GM23338 (cell line): ENCODE measurements at regions not wholly inside any gene's neighbourhood (a gene's known extent, or its start where the extent isn't known, plus 50 kb on each side); places are given as distances from the start of the nearest gene placed in this dataset.

Experiments used
- ATAC-seq: fragments of 200-7000 bp; cut with Tn5 transposase; 3 replicates; pipeline ENCODE4 v1.9.1; 2020
- DNase-seq: peaks from one replicate; pipeline ENCODE4 v3.0.0-alpha.2; 2015; ENCODE audit warnings: low spot score
- H2AFZ ChIP-seq: fragments of 200-600 bp; sonication (generic); 2 replicates; pipeline ENCODE4 v1.8.0; 2016; ENCODE audit warnings: antibody characterized with exemption, mild to moderate bottlenecking, moderate library complexity
- H3F3A ChIP-seq: fragments of 200-600 bp; sonication (generic); replicated peaks from 2 replicates; pipeline ENCODE4 v1.8.0; 2017; ENCODE audit warnings: antibody characterized with exemption, mixed run types, low read depth
- H3K27ac ChIP-seq: fragments of 200-600 bp; sonication (generic); 2 replicates; pipeline ENCODE4 v1.6.1; 2016; ENCODE audit warnings: low read depth
- H3K27me3 ChIP-seq: fragments of 200-600 bp; sonication (generic); 2 replicates; pipeline ENCODE4 v1.8.0; 2016; ENCODE audit warnings: mild to moderate bottlenecking, mixed run types, moderate library complexity; ENCODE audit not compliant: insufficient read depth
- H3K36me3 ChIP-seq: fragments of 200-600 bp; sonication (generic); 2 replicates; pipeline ENCODE4 v1.8.0; 2016; ENCODE audit warnings: mild to moderate bottlenecking; ENCODE audit not compliant: insufficient read depth
- H3K4me1 ChIP-seq: fragments of 200-600 bp; sonication (generic); 2 replicates; pipeline ENCODE4 v1.8.0; 2016; ENCODE audit warnings: mild to moderate bottlenecking, moderate library complexity; ENCODE audit not compliant: insufficient read depth
- H3K4me2 ChIP-seq: fragments of 200-600 bp; sonication (generic); 2 replicates; pipeline ENCODE4 v1.7.1; 2017; ENCODE audit warnings: mixed run types
- H3K4me3 ChIP-seq: fragments of 200-600 bp; sonication (generic); 2 replicates; pipeline ENCODE4 v1.6.1; 2016; ENCODE audit warnings: mixed run types
- H3K79me2 ChIP-seq: fragments of 200-600 bp; sonication (generic); replicated peaks from 2 replicates; pipeline ENCODE4 v1.8.0; 2017; ENCODE audit warnings: mild to moderate bottlenecking; ENCODE audit not compliant: insufficient read depth
- H3K9me2 ChIP-seq: fragments of 200-600 bp; sonication (generic); 2 replicates; pipeline ENCODE4 v1.8.0; 2017; ENCODE audit not compliant: insufficient read depth
- H4K20me1 ChIP-seq: fragments of 200-600 bp; sonication (generic); replicated peaks from 2 replicates; pipeline ENCODE4 v1.8.0; 2017; ENCODE audit warnings: mild to moderate bottlenecking; ENCODE audit not compliant: insufficient read depth
- H3K27ac Mint-ChIP-seq: 2 replicates; pipeline ENCODE4 v1.8.0; 2020; ENCODE audit warnings: inconsistent platforms, mild to moderate bottlenecking, moderate library complexity, mixed read lengths
- H3K27me3 Mint-ChIP-seq: 3 replicates; pipeline ENCODE4 v1.8.0; 2022; ENCODE audit warnings: low read depth, mild to moderate bottlenecking, moderate library complexity, mixed read lengths, inconsistent platforms; ENCODE audit not compliant: insufficient read depth, poor library complexity
- H3K36me3 Mint-ChIP-seq: 3 replicates; pipeline ENCODE4 v1.8.0; 2021; ENCODE audit warnings: low read depth, mild to moderate bottlenecking, inconsistent platforms, moderate library complexity, mixed read lengths
- H3K4me1 Mint-ChIP-seq: 3 replicates; pipeline ENCODE4 v1.8.0; 2020; ENCODE audit warnings: mild to moderate bottlenecking, inconsistent platforms, mixed read lengths
- H3K4me3 Mint-ChIP-seq: 3 replicates; pipeline ENCODE4 v1.8.0; 2021; ENCODE audit warnings: moderate library complexity, mild to moderate bottlenecking, inconsistent platforms, mixed read lengths
- H3K9me3 Mint-ChIP-seq: 3 replicates; pipeline ENCODE4 v1.8.0; 2020; ENCODE audit warnings: moderate library complexity, mild to moderate bottlenecking, inconsistent platforms, mixed read lengths
- CREB1 ChIP-seq: fragments of 250-450 bp; sonication (Bioruptor Pico); IDR thresholded peaks from 2 replicates; pipeline ENCODE4 v1.5.0; 2020; ENCODE audit warnings: low read depth, mild to moderate bottlenecking, moderate library complexity
- CTCF ChIP-seq, 2 experiments: fragments of 200-600 bp in 1 of 2; sonication (generic) in 1 of 2; conservative IDR thresholded peaks; 2 replicates each; pipeline versions ENCODE4 v1.5.1 to v1.6.1; 2016 to 2017; ENCODE audit warnings: antibody characterized with exemption in 2 of 2, low read depth in 2 of 2, mild to moderate bottlenecking in 2 of 2, moderate library complexity in 1 of 2
- ETS1 ChIP-seq: IDR thresholded peaks from 2 replicates; pipeline ENCODE4 v1.6.1; 2016; ENCODE audit warnings: antibody characterized with exemption
- EZH2 ChIP-seq: fragments of 200-600 bp; sonication (generic); IDR thresholded peaks from one replicate; pipeline ENCODE4 v1.8.0; 2017; ENCODE audit warnings: antibody characterized with exemption, mild to moderate bottlenecking, low read depth; ENCODE audit not compliant: unreplicated experiment
- EZH2phosphoT487 ChIP-seq: fragments of 200-600 bp; sonication (generic); IDR thresholded peaks from one replicate; pipeline ENCODE4 v1.8.1; 2018; ENCODE audit warnings: antibody characterized with exemption; ENCODE audit not compliant: unreplicated experiment
- JUNB ChIP-seq: IDR thresholded peaks from one replicate; pipeline ENCODE4 v1.6.1; 2016; ENCODE audit warnings: antibody characterized with exemption; ENCODE audit not compliant: unreplicated experiment
- NANOG ChIP-seq: IDR thresholded peaks from 2 replicates; pipeline ENCODE4 v1.6.1; 2016; ENCODE audit warnings: antibody characterized with exemption, borderline replicate concordance
- POLR2AphosphoS5 ChIP-seq: IDR thresholded peaks from 2 replicates; pipeline ENCODE4 v1.6.1; 2016; ENCODE audit warnings: antibody characterized with exemption, low read depth
- REST ChIP-seq: IDR thresholded peaks from one replicate; pipeline ENCODE4 v1.6.1; 2018; ENCODE audit warnings: antibody characterized with exemption; ENCODE audit not compliant: unreplicated experiment
- STAT1 ChIP-seq: IDR thresholded peaks from one replicate; pipeline ENCODE4 v1.6.1; 2016; ENCODE audit warnings: antibody characterized with exemption; ENCODE audit not compliant: unreplicated experiment
- ZNF114 ChIP-seq: fragments of 250-450 bp; sonication (Bioruptor Pico); IDR thresholded peaks from 2 replicates; pipeline ENCODE4 v1.5.0; 2020; ENCODE audit warnings: mild to moderate bottlenecking, moderate library complexity
- ZNF331 ChIP-seq: fragments of 250-450 bp; sonication (Bioruptor Pico); IDR thresholded peaks from 2 replicates; pipeline ENCODE4 v1.5.0; 2020; ENCODE audit warnings: low read depth, mild to moderate bottlenecking, moderate library complexity
- TF ChIP-seq, protein P1 (sequence below): fragments of 250-450 bp; sonication (Bioruptor Pico); IDR thresholded peaks from 2 replicates; pipeline ENCODE4 v1.5.0; 2020; ENCODE audit warnings: mild to moderate bottlenecking, moderate library complexity

GRCh38 chr20:56731476-56731875 is 102.4 kb downstream of the TFAP2C start:
- peaks cover 39% of the 10 kb centered on the region for H3K4me1 Mint-ChIP-seq
- TF ChIP-seq JUNB (no peak), ETS1 (no peak), CREB1 (CRISPR knock-in tag) (no peak), EZH2phosphoT487 (no peak), NANOG (no peak), EZH2 (no peak), REST (no peak), CTCF (conservative IDR thresholded peaks at IDR 0.05; ENCODE audit: low read depth in 2 of 2) (no peak), ZNF114 (CRISPR knock-in tag) (no peak), STAT1 (no peak), POLR2AphosphoS5 (no peak), ZNF331 (CRISPR knock-in tag) (no peak)
- TF ChIP-seq, protein P1, sequence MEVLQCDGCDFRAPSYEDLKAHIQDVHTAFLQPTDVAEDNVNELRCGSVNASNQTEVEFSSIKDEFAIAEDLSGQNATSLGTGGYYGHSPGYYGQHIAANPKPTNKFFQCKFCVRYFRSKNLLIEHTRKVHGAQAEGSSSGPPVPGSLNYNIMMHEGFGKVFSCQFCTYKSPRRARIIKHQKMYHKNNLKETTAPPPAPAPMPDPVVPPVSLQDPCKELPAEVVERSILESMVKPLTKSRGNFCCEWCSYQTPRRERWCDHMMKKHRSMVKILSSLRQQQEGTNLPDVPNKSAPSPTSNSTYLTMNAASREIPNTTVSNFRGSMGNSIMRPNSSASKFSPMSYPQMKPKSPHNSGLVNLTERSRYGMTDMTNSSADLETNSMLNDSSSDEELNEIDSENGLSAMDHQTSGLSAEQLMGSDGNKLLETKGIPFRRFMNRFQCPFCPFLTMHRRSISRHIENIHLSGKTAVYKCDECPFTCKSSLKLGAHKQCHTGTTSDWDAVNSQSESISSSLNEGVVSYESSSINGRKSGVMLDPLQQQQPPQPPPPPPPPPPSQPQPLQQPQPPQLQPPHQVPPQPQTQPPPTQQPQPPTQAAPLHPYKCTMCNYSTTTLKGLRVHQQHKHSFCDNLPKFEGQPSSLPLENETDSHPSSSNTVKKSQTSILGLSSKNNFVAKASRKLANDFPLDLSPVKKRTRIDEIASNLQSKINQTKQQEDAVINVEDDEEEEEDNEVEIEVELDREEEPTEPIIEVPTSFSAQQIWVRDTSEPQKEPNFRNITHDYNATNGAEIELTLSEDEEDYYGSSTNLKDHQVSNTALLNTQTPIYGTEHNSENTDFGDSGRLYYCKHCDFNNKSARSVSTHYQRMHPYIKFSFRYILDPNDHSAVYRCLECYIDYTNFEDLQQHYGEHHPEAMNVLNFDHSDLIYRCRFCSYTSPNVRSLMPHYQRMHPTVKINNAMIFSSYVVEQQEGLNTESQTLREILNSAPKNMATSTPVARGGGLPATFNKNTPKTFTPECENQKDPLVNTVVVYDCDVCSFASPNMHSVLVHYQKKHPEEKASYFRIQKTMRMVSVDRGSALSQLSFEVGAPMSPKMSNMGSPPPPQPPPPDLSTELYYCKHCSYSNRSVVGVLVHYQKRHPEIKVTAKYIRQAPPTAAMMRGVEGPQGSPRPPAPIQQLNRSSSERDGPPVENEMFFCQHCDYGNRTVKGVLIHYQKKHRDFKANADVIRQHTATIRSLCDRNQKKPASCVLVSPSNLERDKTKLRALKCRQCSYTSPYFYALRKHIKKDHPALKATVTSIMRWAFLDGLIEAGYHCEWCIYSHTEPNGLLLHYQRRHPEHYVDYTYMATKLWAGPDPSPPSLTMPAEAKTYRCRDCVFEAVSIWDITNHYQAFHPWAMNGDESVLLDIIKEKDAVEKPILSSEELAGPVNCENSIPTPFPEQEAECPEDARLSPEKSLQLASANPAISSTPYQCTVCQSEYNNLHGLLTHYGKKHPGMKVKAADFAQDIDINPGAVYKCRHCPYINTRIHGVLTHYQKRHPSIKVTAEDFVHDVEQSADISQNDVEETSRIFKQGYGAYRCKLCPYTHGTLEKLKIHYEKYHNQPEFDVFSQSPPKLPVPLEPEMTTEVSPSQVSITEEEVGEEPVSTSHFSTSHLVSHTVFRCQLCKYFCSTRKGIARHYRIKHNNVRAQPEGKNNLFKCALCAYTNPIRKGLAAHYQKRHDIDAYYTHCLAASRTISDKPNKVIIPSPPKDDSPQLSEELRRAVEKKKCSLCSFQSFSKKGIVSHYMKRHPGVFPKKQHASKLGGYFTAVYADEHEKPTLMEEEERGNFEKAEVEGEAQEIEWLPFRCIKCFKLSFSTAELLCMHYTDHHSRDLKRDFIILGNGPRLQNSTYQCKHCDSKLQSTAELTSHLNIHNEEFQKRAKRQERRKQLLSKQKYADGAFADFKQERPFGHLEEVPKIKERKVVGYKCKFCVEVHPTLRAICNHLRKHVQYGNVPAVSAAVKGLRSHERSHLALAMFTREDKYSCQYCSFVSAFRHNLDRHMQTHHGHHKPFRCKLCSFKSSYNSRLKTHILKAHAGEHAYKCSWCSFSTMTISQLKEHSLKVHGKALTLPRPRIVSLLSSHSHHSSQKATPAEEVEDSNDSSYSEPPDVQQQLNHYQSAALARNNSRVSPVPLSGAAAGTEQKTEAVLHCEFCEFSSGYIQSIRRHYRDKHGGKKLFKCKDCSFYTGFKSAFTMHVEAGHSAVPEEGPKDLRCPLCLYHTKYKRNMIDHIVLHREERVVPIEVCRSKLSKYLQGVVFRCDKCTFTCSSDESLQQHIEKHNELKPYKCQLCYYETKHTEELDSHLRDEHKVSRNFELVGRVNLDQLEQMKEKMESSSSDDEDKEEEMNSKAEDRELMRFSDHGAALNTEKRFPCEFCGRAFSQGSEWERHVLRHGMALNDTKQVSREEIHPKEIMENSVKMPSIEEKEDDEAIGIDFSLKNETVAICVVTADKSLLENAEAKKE: no peak
- H3K27me3 ChIP-seq: peaks cover 11% of the 10 kb centered on the region
- DNase-seq (no peak), ATAC-seq (no peak)
- peaks cover 4% of the 10 kb centered on the region; the same call in 1 of the 2 replicates for H3K9me2 ChIP-seq
- H3K27ac ChIP-seq: no peak overlapping the region
- H3F3A ChIP-seq: no peaks in the 10 kb centered on the region
- H4K20me1 ChIP-seq: no peaks in the 10 kb centered on the region
- H3K27ac Mint-ChIP-seq: no peak overlapping the region
- H3K4me3 ChIP-seq: no peak overlapping the region
- no peak overlapping the region for H3K4me2 ChIP-seq
- H3K27me3 Mint-ChIP-seq: peaks cover 32% of the 10 kb centered on the region
- H3K4me3 Mint-ChIP-seq: no peak overlapping the region
- no peaks in the 10 kb centered on the region for H3K79me2 ChIP-seq
- 0 out of 2 replicates have a peak overlapping the region, but pooled peaks have one; percentile 43 for H2AFZ ChIP-seq
- no peaks in the 10 kb centered on the region for H3K36me3 Mint-ChIP-seq
- no peaks in the 10 kb centered on the region for H3K9me3 Mint-ChIP-seq
- H3K4me1 ChIP-seq: peaks cover 32% of the 10 kb centered on the region
- no peaks in the 10 kb centered on the region; the same call in 1 of the 2 replicates for H3K36me3 ChIP-seq
